ENCODE measurements at regions not wholly inside any gene's neighbourhood (a gene's known extent, or its start where the extent isn't known, plus 50 kb on each side); places are given as distances from the start of the nearest gene placed in this dataset.

GRCh38 chr3:18076301-18076700 lies 333.9 kb upstream of the TBC1D5 start (continued):
- TF ChIP-seq PRDM15 (CRISPR knock-in tag; IDR thresholded peaks at IDR 0.05) (no peak), ZNF121 (CRISPR knock-in tag; IDR thresholded peaks at IDR 0.05) (no peak), ZNF396 (CRISPR knock-in tag; IDR thresholded peaks at IDR 0.05; ENCODE audit: borderline replicate concordance) (no peak), E2F5 (CRISPR knock-in tag; IDR thresholded peaks at IDR 0.05) (no peak), ARID4B (CRISPR knock-in tag; IDR thresholded peaks at IDR 0.05; ENCODE audit: borderline replicate concordance) (no peak), ZNF512 (CRISPR knock-in tag; IDR thresholded peaks at IDR 0.05; ENCODE audit: borderline replicate concordance) (no peak), ZNF219 (CRISPR knock-in tag; IDR thresholded peaks at IDR 0.05; ENCODE audit: borderline replicate concordance) (no peak), ZBTB43 (CRISPR knock-in tag; IDR thresholded peaks at IDR 0.05) (no peak)

GRCh38 chr3:18075799-18076198 lies 333.4 kb upstream of the TBC1D5 start:
- H3K4me1 Mint-ChIP-seq, result peaks cover 9% of the 10 kb centered on the region
- no peaks in the 10 kb centered on the region for H3K9me3 Mint-ChIP-seq
- TF ChIP-seq TP53 (CRISPR knock-in tag; IDR thresholded peaks at IDR 0.05) (no peak), KAT7 (CRISPR knock-in tag; IDR thresholded peaks at IDR 0.05; ENCODE audit: borderline replicate concordance) (no peak), CREB1 (CRISPR knock-in tag; IDR thresholded peaks at IDR 0.05) (no peak), CDX4 (CRISPR knock-in tag; IDR thresholded peaks at IDR 0.05; ENCODE audit: borderline replicate concordance) (no peak), ZSCAN18 (CRISPR knock-in tag; IDR thresholded peaks at IDR 0.05) (no peak), NFE2L1 (CRISPR knock-in tag; IDR thresholded peaks at IDR 0.05) (no peak)
- CTCF ChIA-PET, result no interaction called here
- H3K27ac Mint-ChIP-seq, result no peak overlapping the region
- DNase-seq (ENCODE audit: low spot score) (no peak), ATAC-seq (no peak)
- H3K27me3 Mint-ChIP-seq (ENCODE audit: low read depth), result no peaks in the 10 kb centered on the region
- H3K4me3 Mint-ChIP-seq, result no peak overlapping the region
- H3K36me3 Mint-ChIP-seq, result no peaks in the 10 kb centered on the region
- POLR2A ChIA-PET, result no interaction called here

All from WTC11 (cell line).